Endothelial cell of umbilical vein (primary cell): ENCODE measurements at regions not wholly inside any gene's neighbourhood (a gene's known extent, or its start where the extent isn't known, plus 50 kb on each side); places are given as distances from the start of the nearest gene placed in this dataset.

ENCODE experiments used
- BruUV-seq: library from RNA; stranded (reverse); fragments of 400-500 nt; replicated peaks from 2 replicates; lab custom pipeline; 2021; lab: Mats Ljungman, UMichigan
- CTCF ChIA-PET: fragments of 300-600, 350-600 bp; sonication (Branson Sonifier 250); formaldehyde crosslinking; loops from one replicate; lab custom pipeline; 2021; ENCODE audit warnings: antibody characterized with exemption, inconsistent platforms; lab: Charles Lee
- POLR2A ChIA-PET: fragments of 300-600, 350-600 bp; sonication (Branson Sonifier 250); formaldehyde crosslinking; loops from one replicate; lab custom pipeline; 2021; ENCODE audit warnings: antibody characterized with exemption, inconsistent platforms; lab: Charles Lee
- DNase-seq: peaks from one replicate; pipeline ENCODE4 v3.0.0-alpha.2; 2011; ENCODE audit warnings: low read depth, low spot score
- FAIRE-seq: peaks from 2 replicates; lab custom pipeline; 2011; peaks lifted over from hg19 to GRCh38; lab: Jason Lieb, UNC
- H2AFZ ChIP-seq: 2 replicates; pipeline ENCODE4 v1.6.0; 2012; ENCODE audit warnings: low read depth, low read length, control low read depth, inconsistent platforms
- H3K27ac ChIP-seq: 2 replicates; pipeline ENCODE4 v1.5.1; 2011; ENCODE audit warnings: low read depth, mild to moderate bottlenecking, control low read depth, low read length, moderate library complexity; ENCODE audit not compliant: insufficient read depth
- H3K27me3 ChIP-seq, 2 experiments: 2 replicates each; pipeline versions ENCODE4 v1.6.0 to v1.6.1; 2011; ENCODE audit warnings: low read length in 2 of 2, mixed read lengths in 1 of 2; ENCODE audit not compliant: control insufficient read depth in 2 of 2, insufficient read depth in 2 of 2
- H3K36me3 ChIP-seq, 2 experiments: 2 replicates in 1 of 2; 3 replicates in 1 of 2; pipeline ENCODE4 v1.5.1; 2011; ENCODE audit warnings: low read length in 2 of 2, mild to moderate bottlenecking in 1 of 2, moderate library complexity in 1 of 2; ENCODE audit not compliant: control insufficient read depth in 2 of 2, insufficient read depth in 2 of 2; ENCODE audit errors: extremely low read depth in 1 of 2
- H3K4me1 ChIP-seq: 3 replicates; pipeline ENCODE4 v1.5.1; 2011; ENCODE audit warnings: mild to moderate bottlenecking, low read length; ENCODE audit not compliant: control insufficient read depth, insufficient read depth; ENCODE audit errors: extremely low read depth
- H3K4me2 ChIP-seq: 2 replicates; pipeline ENCODE4 v1.6.1; 2011; ENCODE audit warnings: low read length, control low read depth, mixed read lengths; ENCODE audit not compliant: insufficient read depth
- H3K4me3 ChIP-seq, 3 experiments: fragments of 200-600 bp in 1 of 3; sonication (generic), shearing (Covaris generic) in 1 of 3; replicated peaks in 1 of 3; 2 replicates each; pipeline ENCODE4 v1.5.1; 2011 to 2016; ENCODE audit warnings: control low read depth in 3 of 3, low read length in 3 of 3, mild to moderate bottlenecking in 2 of 3, inconsistent platforms in 1 of 3, low read depth in 1 of 3, moderate library complexity in 1 of 3; ENCODE audit not compliant: insufficient read depth in 1 of 3
- H3K79me2 ChIP-seq: 2 replicates; pipeline ENCODE4 v1.6.0; 2012; ENCODE audit warnings: low read length, inconsistent platforms; ENCODE audit not compliant: control insufficient read depth, insufficient read depth
- H3K9ac ChIP-seq: replicated peaks from 2 replicates; pipeline ENCODE3; 2011; ENCODE audit warnings: low read length, control low read depth; ENCODE audit not compliant: insufficient read depth; ENCODE audit errors: extremely low read depth
- H3K9me1 ChIP-seq: replicated peaks from 3 replicates; pipeline ENCODE4 v1.6.0; 2011; ENCODE audit warnings: mild to moderate bottlenecking, low read length; ENCODE audit not compliant: control insufficient read depth, insufficient read depth; ENCODE audit errors: extremely low read depth
- H3K9me3 ChIP-seq: replicated peaks from 2 replicates; pipeline ENCODE4 v1.5.1; 2012; ENCODE audit warnings: low read length, inconsistent platforms; ENCODE audit not compliant: control insufficient read depth, insufficient read depth
- H4K20me1 ChIP-seq: replicated peaks from 2 replicates; pipeline ENCODE3; 2011; ENCODE audit warnings: mild to moderate bottlenecking, low read length; ENCODE audit not compliant: control insufficient read depth, insufficient read depth; ENCODE audit errors: extremely low read depth
- EZH2 ChIP-seq: IDR thresholded peaks from 2 replicates; pipeline ENCODE4 v1.6.1; 2012; ENCODE audit warnings: borderline replicate concordance, low read depth, mild to moderate bottlenecking, moderate library complexity, low read length, inconsistent platforms; ENCODE audit not compliant: severe bottlenecking
- FOS ChIP-seq: IDR thresholded peaks from 2 replicates; pipeline ENCODE4 v1.6.1; 2011; ENCODE audit warnings: mild to moderate bottlenecking, low read length, moderate library complexity, borderline replicate concordance; ENCODE audit not compliant: insufficient read depth
- GATA2 ChIP-seq: IDR thresholded peaks from 2 replicates; pipeline ENCODE4 v1.7.0; 2011; ENCODE audit warnings: low read depth, mild to moderate bottlenecking, moderate library complexity, mixed read lengths, low read length; ENCODE audit not compliant: insufficient read length, insufficient read depth
- JUN ChIP-seq: IDR thresholded peaks from 2 replicates; pipeline ENCODE4 v1.6.1; 2011; ENCODE audit warnings: borderline replicate concordance, low read depth; ENCODE audit not compliant: insufficient read length, insufficient read depth
- MYC ChIP-seq: IDR thresholded peaks from one replicate; pipeline ENCODE4 v1.6.1; 2011; ENCODE audit warnings: mild to moderate bottlenecking, low read depth, low read length
- POLR2A ChIP-seq: IDR thresholded peaks from 2 replicates; pipeline ENCODE4 v1.6.1; 2012; ENCODE audit warnings: low read depth, mild to moderate bottlenecking, control low read depth, low read length
- POLR2AphosphoS5 ChIP-seq: IDR thresholded peaks from 2 replicates; pipeline ENCODE4 v1.6.1; 2012; ENCODE audit warnings: low read depth, mild to moderate bottlenecking, control low read depth, low read length, moderate library complexity; ENCODE audit not compliant: insufficient read depth
- dilution Hi-C: fragments of 300-500 bp; cut with MboI; formaldehyde crosslinking; loops from one replicate; pipeline ENCODE4 v1.15.0; 2019; ENCODE audit warnings: low sequenced_read_pairs; ENCODE audit not compliant: extremely low pct_ligation_motif_present
- intact Hi-C: fragments of 100-400 bp; cut with micrococcal nuclease; formaldehyde crosslinking; loops from one replicate; pipeline ENCODE4 v1.10.0; 2022
- TF ChIP-seq, protein P1 (sequence below), 2 donors: IDR thresholded peaks; 1 replicate in 1 of 2; 2 replicates in 1 of 2; pipeline ENCODE4 v1.5.1; 2011; ENCODE audit warnings: low read length in 2 of 2, mild to moderate bottlenecking in 2 of 2, moderate library complexity in 2 of 2, control low read depth in 1 of 2, inconsistent platforms in 1 of 2, low read depth in 1 of 2; ENCODE audit not compliant: insufficient read depth in 1 of 2; ENCODE audit errors: extremely low read depth in 1 of 2
- TF ChIP-seq, protein P2 (sequence below): IDR thresholded peaks from 2 replicates; pipeline ENCODE4 v1.6.1; 2011; ENCODE audit not compliant: insufficient read depth, insufficient read length

DNA sequence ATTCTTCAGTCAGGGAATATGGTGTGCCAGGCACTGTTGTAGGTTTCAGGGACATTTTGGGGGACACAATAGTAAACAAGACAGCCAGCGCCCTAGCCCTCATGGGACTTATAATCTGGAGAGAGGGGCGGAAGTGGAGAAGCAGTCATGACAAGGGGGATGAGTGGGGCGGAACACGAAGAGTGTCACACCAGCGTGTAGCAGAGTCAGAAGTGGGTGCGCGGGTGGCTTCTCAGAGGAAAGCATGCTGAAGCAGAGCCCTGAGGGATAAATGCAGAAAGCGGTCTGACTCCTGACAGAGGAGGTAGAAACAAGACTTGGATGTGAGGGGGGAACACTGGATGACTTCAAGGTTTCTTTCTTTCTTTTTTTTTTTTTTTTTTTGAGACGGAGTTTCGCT lies 160.3 kb upstream of the LYZL2 start:
- intact Hi-C loops = no loop called here
- POLR2A ChIA-PET = no interaction called here
- no peak for FAIRE-seq

More for the DNA sequence above, 160.3 kb upstream of the LYZL2 start:
- dilution Hi-C loops = no loop called here
- no peak overlapping the region for H3K9ac ChIP-seq
- H3K27ac ChIP-seq = no peak overlapping the region
- no peak for DNase-seq
- H3K4me2 ChIP-seq = no peak overlapping the region
- no peaks in the 10 kb centered on the region for H3K9me1 ChIP-seq
- TF ChIP-seq POLR2A (no peak), FOS (no peak), GATA2 (no peak), MYC (no peak), POLR2AphosphoS5 (no peak), JUN (no peak), EZH2 (no peak)
- TF ChIP-seq, protein P1, sequence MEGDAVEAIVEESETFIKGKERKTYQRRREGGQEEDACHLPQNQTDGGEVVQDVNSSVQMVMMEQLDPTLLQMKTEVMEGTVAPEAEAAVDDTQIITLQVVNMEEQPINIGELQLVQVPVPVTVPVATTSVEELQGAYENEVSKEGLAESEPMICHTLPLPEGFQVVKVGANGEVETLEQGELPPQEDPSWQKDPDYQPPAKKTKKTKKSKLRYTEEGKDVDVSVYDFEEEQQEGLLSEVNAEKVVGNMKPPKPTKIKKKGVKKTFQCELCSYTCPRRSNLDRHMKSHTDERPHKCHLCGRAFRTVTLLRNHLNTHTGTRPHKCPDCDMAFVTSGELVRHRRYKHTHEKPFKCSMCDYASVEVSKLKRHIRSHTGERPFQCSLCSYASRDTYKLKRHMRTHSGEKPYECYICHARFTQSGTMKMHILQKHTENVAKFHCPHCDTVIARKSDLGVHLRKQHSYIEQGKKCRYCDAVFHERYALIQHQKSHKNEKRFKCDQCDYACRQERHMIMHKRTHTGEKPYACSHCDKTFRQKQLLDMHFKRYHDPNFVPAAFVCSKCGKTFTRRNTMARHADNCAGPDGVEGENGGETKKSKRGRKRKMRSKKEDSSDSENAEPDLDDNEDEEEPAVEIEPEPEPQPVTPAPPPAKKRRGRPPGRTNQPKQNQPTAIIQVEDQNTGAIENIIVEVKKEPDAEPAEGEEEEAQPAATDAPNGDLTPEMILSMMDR (IDR thresholded peaks at IDR 0.05; ENCODE audit: extremely low read depth in 1 of 2, insufficient read depth in 1 of 2, low read depth in 1 of 2, low read length in 2 of 2) = no peak
- TF ChIP-seq, protein P2, sequence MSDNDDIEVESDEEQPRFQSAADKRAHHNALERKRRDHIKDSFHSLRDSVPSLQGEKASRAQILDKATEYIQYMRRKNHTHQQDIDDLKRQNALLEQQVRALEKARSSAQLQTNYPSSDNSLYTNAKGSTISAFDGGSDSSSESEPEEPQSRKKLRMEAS = no peak
- CTCF ChIA-PET = no interaction called here
- no peak overlapping the region for H2AFZ ChIP-seq
- H4K20me1 ChIP-seq = no peaks in the 10 kb centered on the region
- H3K4me1 ChIP-seq = peaks cover 44% of the 10 kb centered on the region
- H3K4me3 ChIP-seq = no peak overlapping the region
- H3K36me3 ChIP-seq = no peaks in the 10 kb centered on the region
- H3K9me3 ChIP-seq = no peaks in the 10 kb centered on the region
- H3K79me2 ChIP-seq = no peaks in the 10 kb centered on the region
- no peaks in the 10 kb centered on the region for H3K27me3 ChIP-seq
- BruUV-seq = no TSS peak
